OCI-LY7 (cell line): ENCODE measurements at regions not wholly inside any gene's neighbourhood (a gene's known extent, or its start where the extent isn't known, plus 50 kb on each side); places are given as distances from the start of the nearest gene placed in this dataset.

Experiments used
- BruUV-seq: library from RNA; stranded (reverse); fragments of 400-500 nt; replicated peaks from 2 replicates; lab custom pipeline; 2021; lab: Mats Ljungman, UMichigan
- CTCF ChIA-PET: fragments of 300-600 bp; sonication (Branson Sonifier 250); formaldehyde crosslinking; loops from one replicate; lab custom pipeline; 2022; ENCODE audit warnings: antibody characterized with exemption; ENCODE audit not compliant: unreplicated experiment; lab: Charles Lee
- POLR2A ChIA-PET: fragments of 300-600 bp; sonication (Branson Sonifier 250); formaldehyde crosslinking; loops from one replicate; lab custom pipeline; 2022; ENCODE audit warnings: antibody characterized with exemption; lab: Charles Lee
- DNase-seq: peaks from one replicate; pipeline ENCODE4 v3.0.0-alpha.2; 2015; ENCODE audit warnings: low spot score
- H2AFZ ChIP-seq: fragments of 200-600 bp; sonication (generic), shearing (Covaris generic); 2 replicates; pipeline ENCODE4 v1.6.1; 2014; ENCODE audit warnings: mild to moderate bottlenecking, antibody characterized with exemption, low read length, moderate library complexity
- H3K27ac ChIP-seq: fragments of 200-600 bp; sonication (generic); 2 replicates; pipeline ENCODE4 v1.5.1; 2014; ENCODE audit warnings: mixed run types, low read depth, mild to moderate bottlenecking, moderate library complexity, low read length, inconsistent platforms; ENCODE audit not compliant: poor library complexity, severe bottlenecking
- H3K36me3 ChIP-seq: fragments of 200-600 bp; sonication (generic); 2 replicates; pipeline ENCODE4 v1.6.1; 2014; ENCODE audit warnings: mild to moderate bottlenecking, antibody characterized with exemption, low read length, moderate library complexity, mixed read lengths; ENCODE audit not compliant: insufficient read depth
- H3K4me1 ChIP-seq: fragments of 200-600 bp; sonication (generic); 2 replicates; pipeline ENCODE4 v1.5.1; 2014; ENCODE audit warnings: mild to moderate bottlenecking, low read length; ENCODE audit not compliant: insufficient read depth, poor library complexity, severe bottlenecking
- H3K4me2 ChIP-seq: fragments of 200-600 bp; sonication (generic); 2 replicates; pipeline ENCODE4 v1.6.1; 2014; ENCODE audit warnings: mild to moderate bottlenecking, low read length
- H3K4me3 ChIP-seq: fragments of 200-600 bp; sonication (generic); 2 replicates; pipeline ENCODE4 v1.5.1; 2014; ENCODE audit warnings: mild to moderate bottlenecking, low read depth, low read length; ENCODE audit not compliant: poor library complexity, severe bottlenecking
- H3K79me2 ChIP-seq: fragments of 200-600 bp; sonication (generic); 2 replicates; pipeline ENCODE4 v1.6.1; 2016; ENCODE audit warnings: low read depth, mild to moderate bottlenecking, low read length, moderate library complexity, mixed read lengths; ENCODE audit not compliant: insufficient read depth
- H3K9me2 ChIP-seq: fragments of 200-600 bp; sonication (generic); 2 replicates; pipeline ENCODE4 v1.6.1; 2016; ENCODE audit warnings: mild to moderate bottlenecking, low read length, mixed read lengths; ENCODE audit not compliant: insufficient read depth
- H3K9me3 ChIP-seq: fragments of 200-600 bp; sonication (generic); 2 replicates; pipeline ENCODE4 v1.6.1; 2014; ENCODE audit warnings: mild to moderate bottlenecking, mixed run types, low read length, mixed read lengths
- H4K20me1 ChIP-seq: fragments of 200-600 bp; sonication (generic); 2 replicates; pipeline ENCODE4 v1.6.1; 2014; ENCODE audit warnings: mild to moderate bottlenecking, antibody characterized with exemption, low read length, moderate library complexity, mixed read lengths; ENCODE audit not compliant: insufficient read depth
- EZH2phosphoT487 ChIP-seq: fragments of 200-600 bp; sonication (generic); IDR thresholded peaks from 2 replicates; pipeline ENCODE4 v1.6.1; 2018; ENCODE audit warnings: low read depth, borderline replicate concordance, mild to moderate bottlenecking, mixed run types, antibody characterized with exemption, low read length, moderate library complexity, mixed read lengths
- intact Hi-C: fragments of 100-400 bp; cut with micrococcal nuclease; formaldehyde crosslinking; loops from one replicate; pipeline ENCODE4 v1.10.0; 2022; ENCODE audit not compliant: unreplicated experiment
- TF ChIP-seq, protein P1 (sequence below): fragments of 200-600 bp; sonication (generic); conservative IDR thresholded peaks from 2 replicates; pipeline ENCODE4 v1.5.1; 2014; ENCODE audit warnings: mild to moderate bottlenecking, antibody characterized with exemption, low read length, moderate library complexity, mixed read lengths

DNA sequence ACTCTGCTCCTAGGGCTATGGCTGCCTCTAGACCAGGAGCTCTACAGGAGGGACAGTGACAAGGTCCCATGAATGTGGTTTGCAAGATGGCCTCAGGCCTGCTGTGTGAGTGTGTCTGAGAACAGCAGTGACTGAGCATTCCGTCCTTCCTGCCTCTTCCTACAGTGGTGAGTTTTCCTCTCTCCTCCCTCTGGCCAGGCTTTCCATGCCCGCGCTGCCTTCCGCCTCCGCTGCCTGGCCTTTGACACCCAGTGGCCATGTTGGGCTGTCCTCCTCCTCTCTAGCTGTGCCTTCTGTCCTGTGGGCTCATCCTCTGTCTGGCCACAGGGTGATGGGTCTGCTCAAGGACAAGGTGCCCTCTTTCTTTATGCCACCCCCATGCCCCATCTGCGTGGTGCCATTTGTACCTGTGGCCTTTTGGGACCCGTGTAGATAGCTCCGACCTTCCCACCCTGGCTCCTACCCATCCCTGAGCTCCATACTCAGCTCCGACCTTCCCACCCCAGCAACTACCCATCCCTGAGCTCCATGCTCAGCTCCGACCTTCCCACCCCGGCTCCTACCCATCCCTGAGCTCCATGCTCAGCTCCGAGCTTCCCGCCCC is 970.4 kb downstream of the BRD1 start:
- intact Hi-C loops, result no loop called here
- TF ChIP-seq, protein P1, sequence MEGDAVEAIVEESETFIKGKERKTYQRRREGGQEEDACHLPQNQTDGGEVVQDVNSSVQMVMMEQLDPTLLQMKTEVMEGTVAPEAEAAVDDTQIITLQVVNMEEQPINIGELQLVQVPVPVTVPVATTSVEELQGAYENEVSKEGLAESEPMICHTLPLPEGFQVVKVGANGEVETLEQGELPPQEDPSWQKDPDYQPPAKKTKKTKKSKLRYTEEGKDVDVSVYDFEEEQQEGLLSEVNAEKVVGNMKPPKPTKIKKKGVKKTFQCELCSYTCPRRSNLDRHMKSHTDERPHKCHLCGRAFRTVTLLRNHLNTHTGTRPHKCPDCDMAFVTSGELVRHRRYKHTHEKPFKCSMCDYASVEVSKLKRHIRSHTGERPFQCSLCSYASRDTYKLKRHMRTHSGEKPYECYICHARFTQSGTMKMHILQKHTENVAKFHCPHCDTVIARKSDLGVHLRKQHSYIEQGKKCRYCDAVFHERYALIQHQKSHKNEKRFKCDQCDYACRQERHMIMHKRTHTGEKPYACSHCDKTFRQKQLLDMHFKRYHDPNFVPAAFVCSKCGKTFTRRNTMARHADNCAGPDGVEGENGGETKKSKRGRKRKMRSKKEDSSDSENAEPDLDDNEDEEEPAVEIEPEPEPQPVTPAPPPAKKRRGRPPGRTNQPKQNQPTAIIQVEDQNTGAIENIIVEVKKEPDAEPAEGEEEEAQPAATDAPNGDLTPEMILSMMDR, result no peak
- no peak for TF ChIP-seq EZH2phosphoT487
- no peaks in the 10 kb centered on the region for H3K9me3 ChIP-seq
- H3K79me2 ChIP-seq, result no peaks in the 10 kb centered on the region
- no peak overlapping the region for H3K27ac ChIP-seq
- H3K4me3 ChIP-seq, result no peak overlapping the region
- DNase-seq, result no peak
- ChIA-PET POLR2A (interaction anchor here (0.7 kb wide), 1 partner anchor 1119 kb away, joined by 5 read pairs; no protein-coding TSS in a partner anchor), CTCF (no interaction called here)
- no peaks in the 10 kb centered on the region for H3K9me2 ChIP-seq
- no peaks in the 10 kb centered on the region for H3K4me1 ChIP-seq
- H4K20me1 ChIP-seq, result no peaks in the 10 kb centered on the region
- no peak overlapping the region for H2AFZ ChIP-seq
- no TSS peak for BruUV-seq
- H3K36me3 ChIP-seq, result no peaks in the 10 kb centered on the region
- no peak overlapping the region for H3K4me2 ChIP-seq

DNA sequence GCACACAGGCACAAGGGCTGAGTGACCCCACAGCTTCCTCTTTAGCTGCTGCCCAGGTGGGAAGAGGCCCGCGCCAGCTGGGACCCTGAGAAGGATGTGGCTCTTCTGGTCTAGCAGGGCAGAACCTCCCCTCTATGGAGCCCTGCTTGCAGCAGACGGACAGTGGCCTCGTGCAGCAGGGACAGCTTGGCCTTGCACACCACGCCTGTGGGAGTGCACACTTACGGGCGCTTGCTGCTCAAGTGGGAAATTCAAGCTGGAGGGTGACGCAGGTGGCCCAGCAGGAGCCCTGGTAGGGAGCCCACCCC is 971.4 kb downstream of the BRD1 start:
- Histone ChIP-seq H3K9me3 (no peaks in the 10 kb centered on the region), H3K4me1 (no peaks in the 10 kb centered on the region), H3K4me2 (no peak overlapping the region), H3K79me2 (no peaks in the 10 kb centered on the region), H3K27ac (no peak overlapping the region), H2AFZ (no peak overlapping the region), H3K4me3 (no peak overlapping the region), H4K20me1 (no peaks in the 10 kb centered on the region), H3K9me2 (no peaks in the 10 kb centered on the region), H3K36me3 (no peaks in the 10 kb centered on the region)
- no peak for TF ChIP-seq EZH2phosphoT487
- TF ChIP-seq, protein P1, result no peak
- ChIA-PET POLR2A (no interaction called here), CTCF (no interaction called here)
- intact Hi-C loops, result no loop called here
- no peak for DNase-seq
- no TSS peak for BruUV-seq

DNA sequence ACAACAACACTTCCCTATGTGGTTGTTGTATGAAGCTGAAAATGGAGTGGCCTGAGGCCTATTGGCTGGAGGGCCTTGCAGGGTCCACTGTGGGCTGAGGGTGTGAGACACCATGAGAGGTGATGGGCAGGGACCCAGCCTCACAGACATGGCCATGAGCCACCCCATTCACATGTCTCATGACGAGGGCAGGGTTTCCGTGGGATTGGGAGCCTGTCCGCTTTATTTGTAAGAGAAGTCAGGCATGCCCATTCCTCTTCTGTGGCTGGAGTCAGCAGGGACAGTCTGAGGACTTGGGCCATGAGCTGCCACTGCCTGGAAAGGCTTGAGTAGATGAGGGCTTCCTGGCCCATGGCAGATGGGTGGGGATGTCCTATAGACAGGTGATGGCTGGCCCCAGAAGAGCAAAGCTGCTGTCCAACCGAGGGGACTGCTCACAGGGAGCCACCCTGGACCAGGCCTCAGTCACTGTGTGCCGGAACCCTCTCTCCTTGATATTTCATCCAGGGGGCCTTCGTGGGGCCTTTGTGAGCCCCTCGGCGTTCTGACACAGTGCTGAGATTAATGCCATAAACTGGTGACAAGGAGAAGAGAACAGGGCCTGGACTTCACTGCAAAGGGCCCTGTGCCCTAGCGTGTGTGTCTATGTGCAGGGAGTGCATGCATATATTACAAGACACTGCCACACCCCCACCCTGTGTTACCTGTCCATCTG is 971.9 kb downstream of the BRD1 start:
- no TSS peak for BruUV-seq
- Histone ChIP-seq H3K9me3 (no peaks in the 10 kb centered on the region), H3K4me3 (no peak overlapping the region), H3K36me3 (no peaks in the 10 kb centered on the region), H3K27ac (no peak overlapping the region), H3K79me2 (no peaks in the 10 kb centered on the region), H3K4me2 (no peak overlapping the region), H4K20me1 (no peaks in the 10 kb centered on the region), H3K4me1 (no peaks in the 10 kb centered on the region), H3K9me2 (no peaks in the 10 kb centered on the region), H2AFZ (no peak overlapping the region)
- ChIA-PET POLR2A (no interaction called here), CTCF (no interaction called here)
- TF ChIP-seq EZH2phosphoT487, result no peak
- TF ChIP-seq, protein P1, result no peak
- intact Hi-C loops, result no loop called here
- no peak for DNase-seq
